ENCODE measurements at regions not wholly inside any gene's neighbourhood (a gene's known extent, or its start where the extent isn't known, plus 50 kb on each side); places are given as distances from the start of the nearest gene placed in this dataset.

DNA sequence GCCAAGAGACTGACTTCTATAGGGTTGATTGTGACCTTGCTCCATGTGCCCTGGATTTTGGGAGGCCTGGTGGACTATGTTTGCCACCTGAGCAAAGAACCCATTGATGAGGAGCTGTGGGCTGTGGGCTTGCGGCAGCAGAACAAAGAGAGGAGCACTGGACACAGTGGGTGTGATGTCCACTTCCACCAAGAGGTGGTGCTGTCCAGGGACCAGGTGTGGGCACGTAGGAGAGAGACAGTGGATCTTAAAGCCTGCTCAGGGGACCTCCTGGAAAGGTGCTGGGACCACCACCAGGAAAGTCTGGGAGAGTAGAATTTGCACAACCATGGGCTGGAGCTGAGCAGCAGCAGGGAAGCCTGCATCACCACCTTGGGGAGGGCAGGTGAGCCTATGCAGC lies 106.7 kb upstream of the ETS2 start:
- peak; percentile 16 for DNase-seq (ENCODE audit: low read depth)

DNA sequence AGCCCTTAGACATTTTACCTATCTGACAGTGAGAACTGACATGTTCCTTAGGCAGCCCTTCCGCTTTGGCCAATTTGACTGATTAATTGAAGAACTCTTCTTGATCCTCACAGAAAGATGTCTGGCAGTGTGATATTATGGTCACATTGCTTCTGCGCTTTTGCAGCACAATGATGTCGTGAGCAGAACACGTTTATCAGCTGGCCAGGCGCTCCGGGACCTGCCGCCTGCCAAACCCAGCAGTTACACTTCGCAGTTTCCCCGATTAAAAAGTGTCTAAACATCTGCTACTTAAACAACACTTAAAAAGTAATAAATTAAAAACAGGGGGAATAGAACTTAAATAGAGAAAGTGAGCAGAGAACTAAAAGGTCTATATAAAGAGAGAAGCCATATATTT lies 103.5 kb upstream of the ETS2 start:
- no peak for DNase-seq (ENCODE audit: low read depth)

DNA sequence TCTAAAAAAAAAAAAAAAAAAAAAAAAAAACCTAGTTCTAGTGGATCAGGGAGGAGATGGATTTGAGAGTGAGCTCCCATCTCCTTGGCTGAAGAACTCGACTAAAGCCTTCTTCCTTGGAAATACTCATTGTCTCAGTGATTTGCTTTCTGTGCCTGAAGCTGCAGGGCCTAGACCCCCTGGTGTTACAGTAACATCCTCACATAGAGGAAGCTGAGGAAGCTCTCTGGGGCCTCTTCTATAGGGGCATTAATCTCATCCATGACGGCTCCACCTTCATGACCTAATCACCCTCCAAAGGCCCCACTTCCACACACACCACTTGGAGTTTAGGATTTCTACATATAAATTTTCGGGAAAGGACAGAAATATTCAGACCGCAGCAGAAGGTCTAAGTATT lies 95.9 kb upstream of the ETS2 start:
- no peak for DNase-seq (ENCODE audit: low read depth)

DNA sequence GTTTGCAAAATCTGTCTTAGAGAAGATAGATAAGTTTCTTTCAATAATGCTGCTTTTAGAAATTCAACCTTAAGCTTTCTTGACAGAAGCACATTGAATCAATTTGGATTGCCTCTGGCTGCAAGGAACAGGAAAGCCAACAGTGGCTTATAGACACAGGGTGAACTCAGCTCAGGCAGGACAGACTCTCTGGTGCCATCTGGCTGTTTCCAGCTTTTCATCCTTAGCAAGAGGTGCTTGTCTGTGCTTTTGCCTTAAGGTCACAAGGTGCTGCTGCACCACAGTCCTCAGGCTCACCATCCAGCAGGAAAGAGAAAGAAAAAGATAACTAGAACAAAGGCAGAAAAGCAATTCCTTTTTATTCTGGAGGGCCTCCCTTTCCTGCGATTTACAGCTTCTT lies 93.7 kb upstream of the ETS2 start:
- peak; percentile 54 for DNase-seq (ENCODE audit: low read depth)

DNA sequence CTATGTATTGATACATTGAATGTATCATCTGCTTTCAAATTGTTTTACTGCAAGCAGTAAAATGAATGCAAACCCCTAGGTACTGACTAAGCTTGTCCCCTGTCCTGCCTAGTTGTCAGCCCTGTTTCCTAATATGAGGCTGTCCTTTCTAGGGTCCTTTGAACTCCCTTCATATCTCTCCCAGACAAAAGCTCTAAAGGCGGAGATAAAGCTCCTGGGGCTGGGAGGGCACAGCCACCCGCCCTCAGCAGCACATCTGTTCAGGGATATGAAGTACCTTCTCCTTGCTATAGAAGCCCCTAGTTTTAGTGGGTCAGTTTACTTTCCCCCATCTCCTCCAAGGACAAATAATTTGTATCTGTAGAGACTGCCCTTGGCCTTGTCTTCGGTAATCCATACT lies 93.1 kb upstream of the ETS2 start:
- no peak for DNase-seq (ENCODE audit: low read depth)

DNA sequence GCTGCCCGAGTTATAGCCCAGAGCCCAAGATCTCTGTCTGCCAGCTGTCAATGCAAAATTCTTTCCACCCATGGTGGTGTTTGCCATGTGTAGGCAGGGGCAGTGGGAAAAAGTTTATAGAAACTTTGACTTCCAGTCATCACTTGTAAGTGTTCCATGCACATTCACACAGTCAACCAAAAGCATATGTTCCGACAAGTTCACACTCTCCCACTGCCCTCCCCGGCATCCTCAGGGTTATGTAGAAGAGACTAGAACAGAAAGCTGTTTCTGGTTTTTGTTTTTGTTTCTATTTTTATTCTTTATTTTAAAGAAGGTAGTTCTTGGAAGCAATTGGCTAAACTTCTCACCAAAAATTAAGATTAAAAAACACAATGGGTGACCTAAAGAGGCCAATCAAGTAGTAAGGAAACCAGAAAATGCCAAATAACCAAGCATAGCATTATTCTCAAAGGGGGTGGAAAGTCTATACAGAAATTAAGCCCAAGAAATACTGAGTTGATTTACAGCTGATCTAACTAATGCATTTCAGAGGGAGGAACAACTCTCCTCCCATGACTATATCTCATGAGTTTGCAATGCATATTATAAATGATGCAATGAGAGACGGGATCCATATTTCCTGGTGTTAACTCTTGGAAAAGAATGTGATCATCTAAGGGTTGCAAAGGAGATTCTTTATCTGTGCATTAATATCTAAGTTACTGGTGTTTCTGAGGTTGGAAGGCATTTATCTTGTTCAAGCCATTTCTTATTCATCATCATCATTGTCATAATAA lies 91.5 kb upstream of the ETS2 start:
- DNase-seq (ENCODE audit: low read depth), result no peak

DNA sequence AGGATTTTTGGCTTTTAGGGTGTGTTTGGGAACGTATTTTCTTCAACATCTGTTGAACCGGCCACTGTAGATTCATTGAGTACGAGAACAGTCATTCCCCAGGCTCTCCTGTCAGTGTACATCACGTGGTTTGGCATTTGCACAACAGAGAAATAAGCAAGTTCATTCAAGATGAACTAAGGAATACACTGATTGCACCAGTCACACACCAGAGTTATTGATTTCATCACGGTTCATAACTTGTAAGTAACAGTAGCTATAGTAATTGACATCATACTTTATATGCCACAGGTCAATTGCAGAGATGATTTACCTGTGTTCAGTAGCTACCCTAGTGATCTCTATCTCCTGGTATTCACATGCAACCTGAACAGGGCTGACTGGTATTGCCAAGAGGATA lies 90.7 kb upstream of the ETS2 start:
- no peak for DNase-seq (ENCODE audit: low read depth)

DNA sequence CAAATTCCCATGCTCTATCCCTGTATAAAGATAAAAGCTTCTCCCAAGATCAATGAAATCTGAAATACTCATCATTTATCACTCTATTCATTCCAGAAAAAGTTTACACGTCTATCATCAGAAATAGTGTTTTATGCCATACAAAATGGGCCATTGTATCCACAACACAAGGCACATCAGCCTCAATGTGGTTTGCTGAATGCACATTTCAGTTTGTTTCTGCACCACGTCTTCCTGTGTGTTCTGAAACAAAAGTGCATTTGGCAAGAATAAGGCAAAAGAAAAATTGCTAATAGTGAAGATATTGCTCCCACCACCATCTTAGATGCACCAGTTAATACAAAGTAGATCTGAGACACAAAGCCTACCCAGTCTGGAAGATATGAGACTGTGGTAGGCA lies 89.6 kb upstream of the ETS2 start:
- DNase-seq (ENCODE audit: low read depth), result no peak

DNA sequence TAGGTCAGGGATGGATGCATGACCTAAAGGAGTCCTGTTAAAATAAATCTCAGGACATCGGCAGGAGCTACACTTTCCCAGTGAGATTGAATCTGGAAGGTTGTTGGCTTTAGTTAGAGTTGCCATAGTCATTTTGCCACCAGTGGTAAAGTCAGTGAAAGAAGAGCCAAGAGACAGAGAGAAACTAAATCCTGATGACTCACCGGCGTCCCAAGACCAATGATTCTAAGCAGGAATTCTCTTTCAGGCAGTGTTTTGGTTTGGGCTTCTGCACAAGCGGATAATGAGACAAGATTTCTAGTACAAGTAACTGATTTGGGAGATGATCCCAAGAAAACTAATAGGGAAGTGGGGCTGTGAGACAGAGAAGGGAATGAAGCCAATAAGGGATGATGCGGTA lies 88.8 kb upstream of the ETS2 start:
- peak; percentile 53 for DNase-seq (ENCODE audit: low read depth)

DNA sequence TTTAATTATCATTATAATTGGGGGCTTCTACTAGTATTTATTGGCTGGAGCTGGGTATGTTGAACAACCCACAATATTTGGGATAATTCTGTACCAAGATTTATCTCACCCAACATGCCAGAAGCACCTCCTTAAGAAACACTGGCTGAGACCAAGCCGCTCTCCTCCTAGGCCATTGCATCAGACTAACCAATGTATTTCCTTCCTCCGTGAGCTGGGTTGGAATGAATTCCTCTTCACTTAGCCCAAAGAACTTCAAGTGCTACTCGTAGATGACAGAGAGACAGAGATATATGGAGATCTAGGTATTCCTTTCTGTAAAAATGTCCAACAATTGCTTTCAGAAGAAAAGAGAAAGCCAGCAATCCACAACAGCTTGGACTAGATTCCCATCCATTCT lies 87.2 kb upstream of the ETS2 start:
- DNase-seq (ENCODE audit: low read depth), result no peak

DNA sequence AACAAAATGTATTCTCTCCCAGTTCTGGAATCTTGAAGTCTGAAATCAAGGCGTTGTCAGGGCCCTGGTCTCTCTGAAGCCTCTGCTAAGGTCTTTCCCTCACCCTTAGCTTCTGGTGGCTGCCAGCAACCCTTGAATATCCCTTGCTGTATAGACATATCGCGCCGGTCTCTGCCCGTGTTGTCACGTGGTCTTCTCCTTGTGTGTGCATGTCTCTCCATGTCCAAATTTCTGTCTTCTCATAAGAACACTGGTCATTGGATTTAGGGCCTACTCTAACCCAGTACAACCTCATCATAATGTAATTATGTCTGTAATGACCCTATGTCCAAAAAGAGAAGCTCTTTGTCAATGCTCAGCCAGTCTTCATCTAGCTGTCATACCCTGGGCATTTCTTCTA lies 85.7 kb upstream of the ETS2 start:
- no peak for DNase-seq (ENCODE audit: low read depth)

DNA sequence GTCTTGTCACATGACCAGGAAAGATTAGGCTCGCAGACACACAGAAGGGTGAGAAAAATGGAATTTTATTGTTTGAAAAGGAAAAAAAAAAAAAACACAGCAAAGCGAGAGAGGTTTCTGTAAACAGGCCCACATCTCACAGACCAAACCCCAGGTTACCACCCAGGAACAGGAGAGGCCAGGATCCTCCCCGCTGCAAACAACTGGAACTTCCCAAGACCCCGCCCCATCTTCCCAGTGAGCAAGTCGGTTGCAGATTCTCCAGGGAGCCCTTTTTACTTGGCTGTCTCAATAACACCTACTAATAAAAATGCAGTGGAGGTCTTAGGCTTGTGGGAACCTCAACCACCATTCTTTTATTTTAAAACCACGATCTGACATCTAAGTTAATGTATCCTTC lies 84.7 kb upstream of the ETS2 start:
- no peak for DNase-seq (ENCODE audit: low read depth)

DNA sequence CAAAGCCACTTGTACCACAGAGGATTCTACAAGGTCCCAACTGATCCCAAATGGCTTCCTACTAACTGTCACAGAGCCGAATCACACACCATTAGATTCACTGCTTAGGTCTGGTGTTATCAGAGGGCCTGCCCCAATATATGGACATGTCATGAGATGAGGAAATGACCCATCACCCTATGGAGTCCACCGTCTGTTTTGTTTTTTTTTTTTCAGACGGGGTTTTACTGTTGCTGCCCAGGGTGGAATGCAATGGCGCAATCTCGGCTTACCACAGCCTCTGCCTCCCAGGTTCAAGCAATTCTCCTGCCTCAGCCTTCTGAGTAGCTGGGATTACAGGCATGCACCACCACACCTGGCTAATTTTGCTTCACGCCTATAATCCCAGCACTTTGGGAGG lies 83.8 kb upstream of the ETS2 start:
- peak; percentile 51 for DNase-seq (ENCODE audit: low read depth)

DNA sequence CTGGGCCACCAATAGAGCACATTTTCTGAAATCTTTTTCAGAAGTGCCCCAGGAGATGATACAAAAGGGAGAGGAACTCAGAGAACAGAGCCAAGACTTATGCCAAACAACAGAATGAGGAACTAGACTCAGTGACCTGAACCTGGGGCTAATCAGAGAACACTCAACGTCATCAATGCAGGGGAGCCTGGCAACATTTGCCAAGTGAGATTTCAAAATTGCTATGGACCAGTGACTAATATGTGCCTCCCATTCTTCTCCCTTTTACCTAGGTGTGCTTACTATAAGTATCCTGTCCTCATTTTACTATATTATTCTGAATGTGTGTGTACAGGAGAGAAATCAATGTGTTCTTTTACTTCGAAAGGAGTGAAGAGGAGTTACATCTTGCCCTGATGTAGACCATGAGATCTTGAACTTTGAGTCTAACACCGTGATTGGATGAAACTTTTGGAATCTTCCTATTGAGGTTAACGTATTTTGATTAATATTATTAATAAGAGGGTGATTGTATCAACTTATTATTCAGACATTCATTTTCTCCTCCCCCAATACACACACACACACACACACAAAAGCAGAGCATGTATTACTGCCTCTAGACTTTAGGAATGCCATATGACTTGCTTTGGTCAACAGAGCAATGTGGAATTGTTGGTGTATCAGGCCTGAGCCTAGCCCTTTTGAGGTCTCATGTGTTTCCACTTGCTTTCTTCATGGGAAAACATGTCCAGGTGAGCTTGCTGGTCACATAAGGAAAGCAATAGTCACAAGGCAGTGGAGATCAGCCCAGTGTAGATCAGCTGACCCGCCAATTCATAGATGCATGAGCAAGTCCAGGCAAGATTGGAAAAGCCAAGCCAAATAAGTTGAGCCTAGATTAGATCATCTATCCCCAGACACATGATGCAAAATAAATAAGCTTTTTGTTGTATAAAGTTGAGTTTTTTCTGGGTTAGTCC lies 80.3 kb upstream of the ETS2 start:
- DNase-seq (ENCODE audit: low read depth), result no peak

DNA sequence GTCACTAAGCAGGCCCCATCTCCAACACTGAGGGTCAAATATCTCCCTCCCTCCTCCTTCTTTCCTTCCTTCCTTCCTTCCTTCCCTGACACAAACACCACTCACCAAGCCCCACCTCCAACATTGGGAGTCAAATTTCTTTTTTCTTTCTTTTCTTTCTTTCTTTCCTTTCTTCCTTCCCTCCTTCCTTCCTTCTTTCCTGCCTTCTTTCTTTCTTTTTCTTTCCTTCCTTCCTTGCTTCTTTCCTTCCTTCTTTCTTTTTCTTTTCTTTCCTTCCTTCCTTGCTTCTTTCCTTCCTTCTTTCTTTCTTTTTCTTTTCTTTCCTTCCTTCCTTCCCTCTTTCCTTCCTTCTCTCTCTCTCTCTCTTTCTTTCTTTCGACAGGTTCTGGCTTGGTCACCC lies 79.2 kb upstream of the ETS2 start:
- no peak for DNase-seq (ENCODE audit: low read depth)

DNA sequence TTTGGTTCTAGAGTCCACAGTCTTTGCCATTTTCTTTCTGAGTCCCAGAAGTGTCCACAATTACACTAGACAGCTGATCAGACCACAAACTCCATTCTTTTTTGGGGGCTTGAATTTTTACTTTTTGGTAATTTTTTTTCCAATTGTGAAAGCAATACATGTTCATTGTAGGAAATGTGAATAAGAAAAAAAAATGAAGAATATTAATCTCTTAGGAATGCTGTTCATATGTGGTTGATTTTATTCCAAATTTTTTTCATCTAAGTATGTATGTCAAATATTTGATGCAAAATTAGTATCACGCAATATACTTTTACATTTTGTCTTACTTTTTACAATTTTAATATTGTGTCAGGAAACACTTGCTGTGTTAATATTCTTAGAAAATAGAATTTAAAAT lies 76.4 kb upstream of the ETS2 start:
- no peak for DNase-seq (ENCODE audit: low read depth)

DNA sequence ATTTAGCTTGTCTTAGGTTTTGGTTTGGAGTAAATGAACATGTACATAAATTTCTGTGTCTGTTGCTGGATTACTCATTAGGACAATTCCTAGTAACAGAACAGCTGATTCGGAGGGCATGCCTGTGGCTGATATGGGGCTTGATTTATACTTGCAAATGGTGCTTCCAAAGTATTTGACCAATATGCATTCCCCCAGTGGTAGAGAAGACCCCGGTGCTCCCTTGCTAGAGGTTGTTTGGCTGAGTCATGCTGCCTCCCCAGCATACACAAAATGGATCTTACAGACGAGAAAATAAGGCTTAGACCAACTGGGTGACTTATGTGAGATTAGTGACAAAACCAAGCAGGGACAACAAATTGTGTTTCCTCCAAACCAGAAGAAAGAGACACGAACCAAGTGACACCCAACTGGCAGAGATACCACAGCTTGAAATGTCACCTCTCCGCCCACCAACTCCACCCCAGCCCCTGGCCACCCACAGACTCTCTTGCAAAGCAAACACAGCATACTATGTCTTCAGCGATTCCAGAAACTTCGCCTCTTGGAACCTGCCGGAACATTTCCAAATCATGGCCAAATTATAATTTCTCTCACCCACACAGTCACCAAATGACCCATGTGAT lies 75.9 kb upstream of the ETS2 start:
- no peak for DNase-seq (ENCODE audit: low read depth)

DNA sequence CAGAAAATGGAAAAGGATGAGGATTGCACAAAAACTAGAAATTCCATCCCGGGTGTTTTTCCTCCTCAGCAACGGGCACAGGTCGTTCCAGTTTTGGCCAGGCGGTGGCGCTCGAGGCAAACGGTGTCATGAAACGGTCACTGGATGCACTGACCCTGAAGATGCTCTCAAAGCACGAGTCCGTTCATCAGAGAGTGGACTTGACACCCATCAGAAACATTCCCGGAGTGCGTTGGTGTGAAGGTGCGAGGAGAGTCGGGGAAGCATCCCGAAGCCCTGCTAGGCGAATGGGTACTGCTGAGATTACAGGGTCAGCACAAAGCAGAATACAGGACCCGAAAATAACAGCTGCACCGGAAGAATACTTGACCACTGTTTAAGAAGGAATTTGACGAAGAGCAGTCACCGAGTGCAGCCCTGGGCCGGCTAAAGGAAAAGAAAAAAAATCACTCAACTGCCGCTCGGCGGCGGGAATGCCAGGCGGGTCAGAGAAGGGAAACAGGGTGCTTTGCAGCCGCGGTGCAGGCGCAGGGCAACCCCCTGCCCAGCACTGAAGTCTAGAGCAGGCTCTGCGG lies 71.7 kb upstream of the ETS2 start:
- peak; percentile 82 for DNase-seq (ENCODE audit: low read depth)

DNA sequence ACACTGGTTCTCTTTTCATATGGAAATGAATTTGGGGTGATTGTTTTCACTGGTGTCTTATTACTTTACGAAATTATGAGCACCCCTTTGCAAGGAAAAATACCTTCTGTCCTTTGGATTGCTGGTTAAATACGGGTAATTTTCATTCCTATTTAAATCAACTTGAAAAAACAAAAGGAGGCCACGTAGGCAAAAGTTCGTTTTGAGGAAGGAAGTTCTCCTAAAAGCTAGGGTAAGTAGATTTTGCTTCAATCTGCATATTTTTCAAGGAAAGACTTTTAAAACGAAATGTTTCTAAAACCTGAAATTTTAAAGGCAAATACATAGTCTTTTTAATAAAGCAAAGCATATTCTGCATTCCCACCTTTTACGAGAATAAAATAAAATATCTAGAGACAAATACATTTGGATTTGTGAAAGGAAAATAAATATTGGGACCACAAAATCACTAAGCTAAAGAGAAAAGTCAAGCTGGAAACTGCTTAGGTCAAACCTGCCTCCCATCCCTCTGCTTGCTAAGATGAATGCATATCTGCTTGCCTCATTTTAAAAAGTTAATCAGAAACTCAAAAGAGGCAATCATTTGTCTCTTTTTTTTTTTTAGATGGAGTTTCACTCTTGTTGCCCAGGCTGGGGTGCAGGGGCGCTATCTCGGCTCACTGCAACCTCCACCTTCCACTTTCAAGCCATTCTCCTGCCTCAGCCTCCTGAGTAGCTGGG lies 70.9 kb upstream of the ETS2 start:
- no peak for DNase-seq (ENCODE audit: low read depth)

DNA sequence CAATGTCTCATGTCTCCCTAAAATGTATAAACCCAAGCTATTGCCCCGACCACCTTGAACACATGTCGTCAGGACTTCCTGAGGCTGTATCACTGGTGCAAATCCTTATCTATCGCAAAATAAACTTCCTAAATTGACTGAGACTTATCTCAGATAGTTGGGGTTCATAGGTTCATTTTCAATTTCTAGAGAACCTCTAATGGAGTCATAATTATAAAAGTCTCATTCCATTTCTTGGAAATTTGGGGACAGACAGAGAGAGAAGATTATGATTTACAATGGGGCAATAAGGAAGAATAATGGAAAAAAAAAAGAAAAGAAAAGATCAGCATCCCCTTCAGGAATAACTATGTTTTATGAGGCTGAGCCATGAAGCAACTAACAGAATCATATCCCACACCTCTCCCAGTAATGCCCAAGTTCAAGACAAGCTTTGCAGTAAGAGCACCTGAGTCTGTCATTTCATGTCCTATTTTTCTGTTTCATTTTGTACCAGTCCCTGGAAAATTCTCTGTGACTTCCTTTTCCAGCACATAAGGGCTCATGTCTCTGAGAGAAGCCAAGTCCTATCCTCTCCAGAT lies 70.0 kb upstream of the ETS2 start:
- no peak for DNase-seq (ENCODE audit: low read depth)

DNA sequence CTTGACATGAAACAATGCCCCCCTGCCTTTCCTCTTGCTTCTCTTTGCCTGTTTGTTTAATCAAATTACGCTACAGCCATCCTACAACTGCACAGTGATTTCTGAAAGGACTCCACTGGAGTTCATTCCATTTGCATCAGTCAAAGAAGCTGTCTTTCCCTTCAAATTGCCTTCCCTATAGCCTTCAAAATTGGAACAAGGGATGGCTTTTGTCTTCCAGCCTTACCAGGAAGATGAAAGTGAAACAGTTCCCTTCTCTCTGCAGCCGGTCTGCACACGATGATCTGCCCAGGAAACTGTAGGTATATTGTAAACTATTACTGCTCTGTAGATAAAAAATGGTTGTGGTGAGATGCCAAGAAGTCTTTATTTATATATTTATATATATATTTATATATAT lies 65.6 kb upstream of the ETS2 start:
- no peak for DNase-seq (ENCODE audit: low read depth)

Data from Daoy (cell line).